ENCODE measurements at regions not wholly inside any gene's neighbourhood (a gene's known extent, or its start where the extent isn't known, plus 50 kb on each side); places are given as distances from the start of the nearest gene placed in this dataset.

GRCh38 chr2:154589514-154589913 is 109.0 kb upstream of the KCNJ3 start:
- peak overlapping the region; percentile 93 for H3K27ac Mint-ChIP-seq
- H3K36me3 Mint-ChIP-seq (ENCODE audit: low read depth): no peaks in the 10 kb centered on the region

More at GRCh38 chr2:154589514-154589913, 109.0 kb upstream of the KCNJ3 start:
- ATAC-seq: peak; percentile 98
- no peaks in the 10 kb centered on the region for H3K79me2 ChIP-seq (replicated peaks; ENCODE audit: insufficient read depth)
- DNase-seq (ENCODE audit: low spot score): peak; percentile 83
- Mint-ChIP-seq H3K9me3 (no peaks in the 10 kb centered on the region), H3K4me3 (peak overlapping the region; percentile 33; the same call in 2 of the 3 replicates), H3K4me1 (peaks cover 48% of the 10 kb centered on the region), H3K27me3 (ENCODE audit: insufficient read depth, low read depth, poor library complexity) (peaks cover 3% of the 10 kb centered on the region)
- peak overlapping the region; percentile 88 for H3K27ac ChIP-seq (ENCODE audit: low read depth)
- H3K4me2 ChIP-seq: peak overlapping the region; percentile 36
- no peaks in the 10 kb centered on the region for H4K20me1 ChIP-seq (replicated peaks; ENCODE audit: insufficient read depth)
- H2AFZ ChIP-seq: no peak overlapping the region
- peaks cover 48% of the 10 kb centered on the region for H3K4me1 ChIP-seq (ENCODE audit: insufficient read depth)
- peak overlapping the region; percentile 4; the same call in 1 of the 2 replicates for H3K4me3 ChIP-seq
- peak; percentile 49; the same call in 1 of the 2 replicates for TF ChIP-seq NANOG (IDR thresholded peaks at IDR 0.05; ENCODE audit: borderline replicate concordance)
- TF ChIP-seq, protein P1, sequence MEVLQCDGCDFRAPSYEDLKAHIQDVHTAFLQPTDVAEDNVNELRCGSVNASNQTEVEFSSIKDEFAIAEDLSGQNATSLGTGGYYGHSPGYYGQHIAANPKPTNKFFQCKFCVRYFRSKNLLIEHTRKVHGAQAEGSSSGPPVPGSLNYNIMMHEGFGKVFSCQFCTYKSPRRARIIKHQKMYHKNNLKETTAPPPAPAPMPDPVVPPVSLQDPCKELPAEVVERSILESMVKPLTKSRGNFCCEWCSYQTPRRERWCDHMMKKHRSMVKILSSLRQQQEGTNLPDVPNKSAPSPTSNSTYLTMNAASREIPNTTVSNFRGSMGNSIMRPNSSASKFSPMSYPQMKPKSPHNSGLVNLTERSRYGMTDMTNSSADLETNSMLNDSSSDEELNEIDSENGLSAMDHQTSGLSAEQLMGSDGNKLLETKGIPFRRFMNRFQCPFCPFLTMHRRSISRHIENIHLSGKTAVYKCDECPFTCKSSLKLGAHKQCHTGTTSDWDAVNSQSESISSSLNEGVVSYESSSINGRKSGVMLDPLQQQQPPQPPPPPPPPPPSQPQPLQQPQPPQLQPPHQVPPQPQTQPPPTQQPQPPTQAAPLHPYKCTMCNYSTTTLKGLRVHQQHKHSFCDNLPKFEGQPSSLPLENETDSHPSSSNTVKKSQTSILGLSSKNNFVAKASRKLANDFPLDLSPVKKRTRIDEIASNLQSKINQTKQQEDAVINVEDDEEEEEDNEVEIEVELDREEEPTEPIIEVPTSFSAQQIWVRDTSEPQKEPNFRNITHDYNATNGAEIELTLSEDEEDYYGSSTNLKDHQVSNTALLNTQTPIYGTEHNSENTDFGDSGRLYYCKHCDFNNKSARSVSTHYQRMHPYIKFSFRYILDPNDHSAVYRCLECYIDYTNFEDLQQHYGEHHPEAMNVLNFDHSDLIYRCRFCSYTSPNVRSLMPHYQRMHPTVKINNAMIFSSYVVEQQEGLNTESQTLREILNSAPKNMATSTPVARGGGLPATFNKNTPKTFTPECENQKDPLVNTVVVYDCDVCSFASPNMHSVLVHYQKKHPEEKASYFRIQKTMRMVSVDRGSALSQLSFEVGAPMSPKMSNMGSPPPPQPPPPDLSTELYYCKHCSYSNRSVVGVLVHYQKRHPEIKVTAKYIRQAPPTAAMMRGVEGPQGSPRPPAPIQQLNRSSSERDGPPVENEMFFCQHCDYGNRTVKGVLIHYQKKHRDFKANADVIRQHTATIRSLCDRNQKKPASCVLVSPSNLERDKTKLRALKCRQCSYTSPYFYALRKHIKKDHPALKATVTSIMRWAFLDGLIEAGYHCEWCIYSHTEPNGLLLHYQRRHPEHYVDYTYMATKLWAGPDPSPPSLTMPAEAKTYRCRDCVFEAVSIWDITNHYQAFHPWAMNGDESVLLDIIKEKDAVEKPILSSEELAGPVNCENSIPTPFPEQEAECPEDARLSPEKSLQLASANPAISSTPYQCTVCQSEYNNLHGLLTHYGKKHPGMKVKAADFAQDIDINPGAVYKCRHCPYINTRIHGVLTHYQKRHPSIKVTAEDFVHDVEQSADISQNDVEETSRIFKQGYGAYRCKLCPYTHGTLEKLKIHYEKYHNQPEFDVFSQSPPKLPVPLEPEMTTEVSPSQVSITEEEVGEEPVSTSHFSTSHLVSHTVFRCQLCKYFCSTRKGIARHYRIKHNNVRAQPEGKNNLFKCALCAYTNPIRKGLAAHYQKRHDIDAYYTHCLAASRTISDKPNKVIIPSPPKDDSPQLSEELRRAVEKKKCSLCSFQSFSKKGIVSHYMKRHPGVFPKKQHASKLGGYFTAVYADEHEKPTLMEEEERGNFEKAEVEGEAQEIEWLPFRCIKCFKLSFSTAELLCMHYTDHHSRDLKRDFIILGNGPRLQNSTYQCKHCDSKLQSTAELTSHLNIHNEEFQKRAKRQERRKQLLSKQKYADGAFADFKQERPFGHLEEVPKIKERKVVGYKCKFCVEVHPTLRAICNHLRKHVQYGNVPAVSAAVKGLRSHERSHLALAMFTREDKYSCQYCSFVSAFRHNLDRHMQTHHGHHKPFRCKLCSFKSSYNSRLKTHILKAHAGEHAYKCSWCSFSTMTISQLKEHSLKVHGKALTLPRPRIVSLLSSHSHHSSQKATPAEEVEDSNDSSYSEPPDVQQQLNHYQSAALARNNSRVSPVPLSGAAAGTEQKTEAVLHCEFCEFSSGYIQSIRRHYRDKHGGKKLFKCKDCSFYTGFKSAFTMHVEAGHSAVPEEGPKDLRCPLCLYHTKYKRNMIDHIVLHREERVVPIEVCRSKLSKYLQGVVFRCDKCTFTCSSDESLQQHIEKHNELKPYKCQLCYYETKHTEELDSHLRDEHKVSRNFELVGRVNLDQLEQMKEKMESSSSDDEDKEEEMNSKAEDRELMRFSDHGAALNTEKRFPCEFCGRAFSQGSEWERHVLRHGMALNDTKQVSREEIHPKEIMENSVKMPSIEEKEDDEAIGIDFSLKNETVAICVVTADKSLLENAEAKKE (CRISPR knock-in tag; IDR thresholded peaks at IDR 0.05): peak; percentile 74
- no peak for TF ChIP-seq POLR2AphosphoS5 (IDR thresholded peaks at IDR 0.05; ENCODE audit: low read depth)
- no peaks in the 10 kb centered on the region for H3K36me3 ChIP-seq (ENCODE audit: insufficient read depth)
- H3K27me3 ChIP-seq (ENCODE audit: insufficient read depth): no peaks in the 10 kb centered on the region
- no peaks in the 10 kb centered on the region for H3F3A ChIP-seq (replicated peaks; ENCODE audit: low read depth)
- no peaks in the 10 kb centered on the region for H3K9me2 ChIP-seq (ENCODE audit: insufficient read depth)
